ENCODE measurements at regions not wholly inside any gene's neighbourhood (a gene's known extent, or its start where the extent isn't known, plus 50 kb on each side); places are given as distances from the start of the nearest gene placed in this dataset.

DNA sequence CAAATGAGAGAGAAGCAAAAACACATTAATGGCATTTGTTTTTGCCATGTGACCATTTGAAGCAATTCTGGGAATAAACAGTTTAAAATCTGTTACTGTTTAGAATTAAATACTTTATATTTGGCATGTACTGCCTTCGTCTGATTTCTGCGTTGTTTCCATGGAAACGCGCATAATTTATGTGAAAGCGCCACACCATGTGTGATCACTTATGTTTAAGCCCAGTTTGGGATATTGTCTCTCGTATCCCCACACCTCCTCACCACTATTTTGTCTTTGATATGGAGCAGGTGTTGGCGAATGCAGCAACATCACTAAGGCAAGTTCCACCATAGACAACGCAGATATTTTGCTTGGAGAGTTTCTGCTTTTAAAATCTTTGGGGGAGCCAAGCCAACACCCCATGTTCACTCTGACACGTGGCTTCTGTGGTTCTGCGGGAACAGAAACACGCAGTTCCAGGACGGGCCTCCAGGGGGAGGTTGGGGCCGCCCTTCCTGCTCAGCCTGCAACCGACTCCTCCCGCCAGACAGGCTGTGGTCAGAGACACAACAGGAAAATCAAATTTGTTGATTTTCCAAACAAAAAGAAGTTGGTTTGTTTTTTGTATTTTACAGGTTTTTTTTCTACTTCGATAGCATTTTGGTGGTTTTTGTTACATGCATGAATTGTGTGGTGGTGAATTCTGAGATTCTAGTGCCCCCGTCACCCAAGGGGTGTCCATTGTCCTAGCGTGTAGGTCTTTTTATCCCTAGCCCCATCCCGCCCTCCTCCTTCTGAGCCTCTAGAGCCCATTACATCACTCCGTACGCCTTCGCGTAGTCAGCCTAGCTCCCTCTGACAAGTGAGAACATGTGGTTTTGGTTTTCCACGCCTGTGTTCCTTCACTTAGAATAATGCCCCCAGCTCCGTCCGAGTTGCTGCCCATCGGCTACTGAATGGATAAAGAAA is 101.9 kb upstream of the SFSWAP start (continued):
- TF ChIP-seq, protein P1, sequence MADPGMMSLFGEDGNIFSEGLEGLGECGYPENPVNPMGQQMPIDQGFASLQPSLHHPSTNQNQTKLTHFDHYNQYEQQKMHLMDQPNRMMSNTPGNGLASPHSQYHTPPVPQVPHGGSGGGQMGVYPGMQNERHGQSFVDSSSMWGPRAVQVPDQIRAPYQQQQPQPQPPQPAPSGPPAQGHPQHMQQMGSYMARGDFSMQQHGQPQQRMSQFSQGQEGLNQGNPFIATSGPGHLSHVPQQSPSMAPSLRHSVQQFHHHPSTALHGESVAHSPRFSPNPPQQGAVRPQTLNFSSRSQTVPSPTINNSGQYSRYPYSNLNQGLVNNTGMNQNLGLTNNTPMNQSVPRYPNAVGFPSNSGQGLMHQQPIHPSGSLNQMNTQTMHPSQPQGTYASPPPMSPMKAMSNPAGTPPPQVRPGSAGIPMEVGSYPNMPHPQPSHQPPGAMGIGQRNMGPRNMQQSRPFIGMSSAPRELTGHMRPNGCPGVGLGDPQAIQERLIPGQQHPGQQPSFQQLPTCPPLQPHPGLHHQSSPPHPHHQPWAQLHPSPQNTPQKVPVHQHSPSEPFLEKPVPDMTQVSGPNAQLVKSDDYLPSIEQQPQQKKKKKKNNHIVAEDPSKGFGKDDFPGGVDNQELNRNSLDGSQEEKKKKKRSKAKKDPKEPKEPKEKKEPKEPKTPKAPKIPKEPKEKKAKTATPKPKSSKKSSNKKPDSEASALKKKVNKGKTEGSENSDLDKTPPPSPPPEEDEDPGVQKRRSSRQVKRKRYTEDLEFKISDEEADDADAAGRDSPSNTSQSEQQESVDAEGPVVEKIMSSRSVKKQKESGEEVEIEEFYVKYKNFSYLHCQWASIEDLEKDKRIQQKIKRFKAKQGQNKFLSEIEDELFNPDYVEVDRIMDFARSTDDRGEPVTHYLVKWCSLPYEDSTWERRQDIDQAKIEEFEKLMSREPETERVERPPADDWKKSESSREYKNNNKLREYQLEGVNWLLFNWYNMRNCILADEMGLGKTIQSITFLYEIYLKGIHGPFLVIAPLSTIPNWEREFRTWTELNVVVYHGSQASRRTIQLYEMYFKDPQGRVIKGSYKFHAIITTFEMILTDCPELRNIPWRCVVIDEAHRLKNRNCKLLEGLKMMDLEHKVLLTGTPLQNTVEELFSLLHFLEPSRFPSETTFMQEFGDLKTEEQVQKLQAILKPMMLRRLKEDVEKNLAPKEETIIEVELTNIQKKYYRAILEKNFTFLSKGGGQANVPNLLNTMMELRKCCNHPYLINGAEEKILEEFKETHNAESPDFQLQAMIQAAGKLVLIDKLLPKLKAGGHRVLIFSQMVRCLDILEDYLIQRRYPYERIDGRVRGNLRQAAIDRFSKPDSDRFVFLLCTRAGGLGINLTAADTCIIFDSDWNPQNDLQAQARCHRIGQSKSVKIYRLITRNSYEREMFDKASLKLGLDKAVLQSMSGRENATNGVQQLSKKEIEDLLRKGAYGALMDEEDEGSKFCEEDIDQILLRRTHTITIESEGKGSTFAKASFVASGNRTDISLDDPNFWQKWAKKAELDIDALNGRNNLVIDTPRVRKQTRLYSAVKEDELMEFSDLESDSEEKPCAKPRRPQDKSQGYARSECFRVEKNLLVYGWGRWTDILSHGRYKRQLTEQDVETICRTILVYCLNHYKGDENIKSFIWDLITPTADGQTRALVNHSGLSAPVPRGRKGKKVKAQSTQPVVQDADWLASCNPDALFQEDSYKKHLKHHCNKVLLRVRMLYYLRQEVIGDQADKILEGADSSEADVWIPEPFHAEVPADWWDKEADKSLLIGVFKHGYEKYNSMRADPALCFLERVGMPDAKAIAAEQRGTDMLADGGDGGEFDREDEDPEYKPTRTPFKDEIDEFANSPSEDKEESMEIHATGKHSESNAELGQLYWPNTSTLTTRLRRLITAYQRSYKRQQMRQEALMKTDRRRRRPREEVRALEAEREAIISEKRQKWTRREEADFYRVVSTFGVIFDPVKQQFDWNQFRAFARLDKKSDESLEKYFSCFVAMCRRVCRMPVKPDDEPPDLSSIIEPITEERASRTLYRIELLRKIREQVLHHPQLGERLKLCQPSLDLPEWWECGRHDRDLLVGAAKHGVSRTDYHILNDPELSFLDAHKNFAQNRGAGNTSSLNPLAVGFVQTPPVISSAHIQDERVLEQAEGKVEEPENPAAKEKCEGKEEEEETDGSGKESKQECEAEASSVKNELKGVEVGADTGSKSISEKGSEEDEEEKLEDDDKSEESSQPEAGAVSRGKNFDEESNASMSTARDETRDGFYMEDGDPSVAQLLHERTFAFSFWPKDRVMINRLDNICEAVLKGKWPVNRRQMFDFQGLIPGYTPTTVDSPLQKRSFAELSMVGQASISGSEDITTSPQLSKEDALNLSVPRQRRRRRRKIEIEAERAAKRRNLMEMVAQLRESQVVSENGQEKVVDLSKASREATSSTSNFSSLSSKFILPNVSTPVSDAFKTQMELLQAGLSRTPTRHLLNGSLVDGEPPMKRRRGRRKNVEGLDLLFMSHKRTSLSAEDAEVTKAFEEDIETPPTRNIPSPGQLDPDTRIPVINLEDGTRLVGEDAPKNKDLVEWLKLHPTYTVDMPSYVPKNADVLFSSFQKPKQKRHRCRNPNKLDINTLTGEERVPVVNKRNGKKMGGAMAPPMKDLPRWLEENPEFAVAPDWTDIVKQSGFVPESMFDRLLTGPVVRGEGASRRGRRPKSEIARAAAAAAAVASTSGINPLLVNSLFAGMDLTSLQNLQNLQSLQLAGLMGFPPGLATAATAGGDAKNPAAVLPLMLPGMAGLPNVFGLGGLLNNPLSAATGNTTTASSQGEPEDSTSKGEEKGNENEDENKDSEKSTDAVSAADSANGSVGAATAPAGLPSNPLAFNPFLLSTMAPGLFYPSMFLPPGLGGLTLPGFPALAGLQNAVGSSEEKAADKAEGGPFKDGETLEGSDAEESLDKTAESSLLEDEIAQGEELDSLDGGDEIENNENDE (IDR thresholded peaks at IDR 0.05; ENCODE audit: low read depth, low read length), result no peak
- TF ChIP-seq, protein P2, sequence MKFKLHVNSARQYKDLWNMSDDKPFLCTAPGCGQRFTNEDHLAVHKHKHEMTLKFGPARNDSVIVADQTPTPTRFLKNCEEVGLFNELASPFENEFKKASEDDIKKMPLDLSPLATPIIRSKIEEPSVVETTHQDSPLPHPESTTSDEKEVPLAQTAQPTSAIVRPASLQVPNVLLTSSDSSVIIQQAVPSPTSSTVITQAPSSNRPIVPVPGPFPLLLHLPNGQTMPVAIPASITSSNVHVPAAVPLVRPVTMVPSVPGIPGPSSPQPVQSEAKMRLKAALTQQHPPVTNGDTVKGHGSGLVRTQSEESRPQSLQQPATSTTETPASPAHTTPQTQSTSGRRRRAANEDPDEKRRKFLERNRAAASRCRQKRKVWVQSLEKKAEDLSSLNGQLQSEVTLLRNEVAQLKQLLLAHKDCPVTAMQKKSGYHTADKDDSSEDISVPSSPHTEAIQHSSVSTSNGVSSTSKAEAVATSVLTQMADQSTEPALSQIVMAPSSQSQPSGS (CRISPR knock-in tag; IDR thresholded peaks at IDR 0.05), result no peak
- no peak for TF ChIP-seq ZNF263 (CRISPR knock-in tag; IDR thresholded peaks at IDR 0.05; ENCODE audit: borderline replicate concordance)
- TF ChIP-seq, protein P3, sequence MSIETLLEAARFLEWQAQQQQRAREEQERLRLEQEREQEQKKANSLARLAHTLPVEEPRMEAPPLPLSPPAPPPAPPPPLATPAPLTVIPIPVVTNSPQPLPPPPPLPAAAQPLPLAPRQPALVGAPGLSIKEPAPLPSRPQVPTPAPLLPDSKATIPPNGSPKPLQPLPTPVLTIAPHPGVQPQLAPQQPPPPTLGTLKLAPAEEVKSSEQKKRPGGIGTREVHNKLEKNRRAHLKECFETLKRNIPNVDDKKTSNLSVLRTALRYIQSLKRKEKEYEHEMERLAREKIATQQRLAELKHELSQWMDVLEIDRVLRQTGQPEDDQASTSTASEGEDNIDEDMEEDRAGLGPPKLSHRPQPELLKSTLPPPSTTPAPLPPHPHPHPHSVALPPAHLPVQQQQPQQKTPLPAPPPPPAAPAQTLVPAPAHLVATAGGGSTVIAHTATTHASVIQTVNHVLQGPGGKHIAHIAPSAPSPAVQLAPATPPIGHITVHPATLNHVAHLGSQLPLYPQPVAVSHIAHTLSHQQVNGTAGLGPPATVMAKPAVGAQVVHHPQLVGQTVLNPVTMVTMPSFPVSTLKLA (conservative IDR thresholded peaks at IDR 0.05), result peak; percentile 79 to 83
- no peak for TF ChIP-seq NR4A1 (CRISPR knock-in tag; IDR thresholded peaks at IDR 0.05)
- TF ChIP-seq NR4A1 (tag; IDR thresholded peaks at IDR 0.05), result no peak
- TF ChIP-seq ETV1 (tag; conservative IDR thresholded peaks at IDR 0.05; ENCODE audit: low read depth), result peak; percentile 49; the same call in 1 of the 2 replicates
- peak; percentile 83 for TF ChIP-seq RFX1 (IDR thresholded peaks at IDR 0.05)
- no peak for TF ChIP-seq FOXA1 (IDR thresholded peaks at IDR 0.05; ENCODE audit: borderline replicate concordance)
- no peak for TF ChIP-seq ZNF146 (CRISPR knock-in tag; IDR thresholded peaks at IDR 0.05; ENCODE audit: unreplicated experiment)
- no peak for TF ChIP-seq MECOM (CRISPR knock-in tag; IDR thresholded peaks at IDR 0.05)
